GM06990 (cell line): ENCODE measurements at regions not wholly inside any gene's neighbourhood (a gene's known extent, or its start where the extent isn't known, plus 50 kb on each side); places are given as distances from the start of the nearest gene placed in this dataset.

Source experiments
- DNase-seq: peaks from one replicate; pipeline ENCODE4 v3.0.0-alpha.2; 2011; ENCODE audit not compliant: insufficient read length; ENCODE audit errors: extremely low read depth
- H3K27me3 ChIP-seq: replicated peaks from 2 replicates; pipeline ENCODE4 v1.6.0; 2011; ENCODE audit warnings: low read length; ENCODE audit not compliant: control insufficient read depth, insufficient read depth
- H3K36me3 ChIP-seq: 2 replicates; pipeline ENCODE4 v1.5.1; 2011; ENCODE audit warnings: low read length; ENCODE audit not compliant: control insufficient read depth, insufficient read depth
- H3K4me3 ChIP-seq: replicated peaks from 2 replicates; pipeline ENCODE4 v1.5.1; 2011; ENCODE audit warnings: low read depth, mild to moderate bottlenecking, control low read depth, low read length
- CTCF ChIP-seq: IDR thresholded peaks from 2 replicates; pipeline ENCODE4 v1.5.1; 2011; ENCODE audit warnings: low read length, control low read depth, mild to moderate bottlenecking, inconsistent platforms; ENCODE audit not compliant: insufficient read depth, poor library complexity, severe bottlenecking

GRCh38 chr2:166803373-166804000 is 84.8 kb upstream of the XIRP2 start:
- no peak for TF ChIP-seq CTCF
- DNase-seq, result no peak
- Histone ChIP-seq H3K36me3 (no peaks in the 10 kb centered on the region), H3K27me3 (no peaks in the 10 kb centered on the region), H3K4me3 (no peak overlapping the region)

DNA sequence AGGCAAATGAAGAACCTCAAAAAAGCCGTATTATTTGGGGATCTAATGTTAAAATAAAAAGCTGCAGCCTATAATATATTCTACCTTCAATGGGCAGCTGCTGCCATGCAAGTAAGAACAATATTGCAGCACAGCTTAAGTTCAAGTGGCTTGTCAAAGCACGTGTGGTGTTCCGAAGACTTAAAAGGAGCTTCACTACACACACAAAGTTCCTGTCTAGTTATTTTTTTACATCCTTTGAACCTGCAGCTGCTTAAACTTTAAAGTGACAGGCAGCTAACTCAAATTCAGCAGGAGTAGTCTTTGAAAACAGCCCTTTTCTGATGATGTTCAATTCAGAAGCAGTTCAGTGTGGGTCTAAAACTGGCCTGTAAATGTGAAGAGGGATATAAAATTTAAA is 85.8 kb upstream of the XIRP2 start:
- DNase-seq, result no peak
- Histone ChIP-seq H3K4me3 (no peak overlapping the region), H3K36me3 (no peaks in the 10 kb centered on the region), H3K27me3 (no peaks in the 10 kb centered on the region)
- no peak for TF ChIP-seq CTCF

- H3K27me3 ChIP-seq, result no peaks in the 10 kb centered on the region
- no peak for DNase-seq
- TF ChIP-seq CTCF, result no peak
- no peak overlapping the region for H3K4me3 ChIP-seq
- H3K36me3 ChIP-seq, result no peaks in the 10 kb centered on the region
Measured at GRCh38 chr2:166792808-166793207, 95.5 kb upstream of the XIRP2 start.

- H3K36me3 ChIP-seq, result no peaks in the 10 kb centered on the region
Measured at GRCh38 chr2:166786707-166787106, 101.6 kb upstream of the XIRP2 start.

GRCh38 chr2:166784296-166784946 is 103.9 kb upstream of the XIRP2 start:
- no peaks in the 10 kb centered on the region for H3K27me3 ChIP-seq
- no peaks in the 10 kb centered on the region for H3K36me3 ChIP-seq
- H3K4me3 ChIP-seq, result no peak overlapping the region
- no peak for DNase-seq
- no peak for TF ChIP-seq CTCF

More at GRCh38 chr2:166786707-166787106, 101.6 kb upstream of the XIRP2 start:
- TF ChIP-seq CTCF, result no peak
- no peak for DNase-seq
- Histone ChIP-seq H3K27me3 (no peaks in the 10 kb centered on the region), H3K4me3 (no peak overlapping the region)
